Stomach (tissue), 8 donors: ENCODE measurements at regions not wholly inside any gene's neighbourhood (a gene's known extent, or its start where the extent isn't known, plus 50 kb on each side); places are given as distances from the start of the nearest gene placed in this dataset.
"Not testable (repeated sequence)": the region's sequence is repeated elsewhere in the genome, so short reads cannot be mapped to it uniquely, and the experiment has no call there.

ENCODE experiments used
- DNase-seq, 2 donors: peaks; one replicate each; pipeline versions ENCODE4 v3.0.0 to v3.0.0-alpha.2; 2013 to 2019
- H3K27ac ChIP-seq, 5 donors: fragments of 200-600 bp in 4 of 5; sonication (generic) in 4 of 5; one replicate each; pipeline ENCODE4 v1.5.1; 2013 to 2019; ENCODE audit warnings: mild to moderate bottlenecking in 1 of 5, moderate library complexity in 1 of 5
- H3K27me3 ChIP-seq, 3 donors: fragments of 200-600 bp; sonication (generic); one replicate each; pipeline ENCODE4 v1.5.1; 2017 to 2019; ENCODE audit warnings: mixed run types in 1 of 3
- H3K36me3 ChIP-seq, 4 donors: fragments of 200-600 bp; sonication (generic); 1 replicate in 3 of 4; 2 replicates in 1 of 4; pipeline ENCODE4 v1.5.1; 2016 to 2019
- H3K4me1 ChIP-seq, 4 donors: fragments of 200-600 bp; sonication (generic); one replicate each; pipeline ENCODE4 v1.5.1; 2016 to 2019
- H3K4me3 ChIP-seq, 4 donors: fragments of 200-600 bp; sonication (generic) in 3 of 4; one replicate each; pipeline ENCODE4 v1.5.1; 2016 to 2019; ENCODE audit warnings: mild to moderate bottlenecking in 1 of 4
- H3K9me3 ChIP-seq, 4 donors: fragments of 200-600 bp; sonication (generic); one replicate each; pipeline ENCODE4 v1.5.1; 2016 to 2019
- CTCF ChIP-seq, 7 experiments: fragments of 450-650 bp in 4 of 7; fragments of 200-600 bp in 3 of 7; sonication (generic) in 3 of 7; IDR thresholded peaks; one replicate each; pipeline ENCODE4 v1.5.1; 2016 to 2019; ENCODE audit warnings: antibody characterized with exemption in 7 of 7, control low read depth in 2 of 7, mild to moderate bottlenecking in 1 of 7
- EP300 ChIP-seq: sonication (generic); formaldehyde crosslinking; IDR thresholded peaks from one replicate; pipeline ENCODE4 v1.6.1; 2017; ENCODE audit warnings: antibody characterized with exemption
- POLR2A ChIP-seq, 4 donors: fragments of 450-650 bp; IDR thresholded peaks; one replicate each; pipeline ENCODE4 v1.6.1; 2016; ENCODE audit warnings: antibody characterized with exemption in 4 of 4, control low read depth in 2 of 4, mild to moderate bottlenecking in 1 of 4, moderate library complexity in 1 of 4
- POLR2AphosphoS5 ChIP-seq, 3 donors: sonication (generic); formaldehyde crosslinking; IDR thresholded peaks; one replicate each; pipeline ENCODE4 v1.6.1; 2016; ENCODE audit warnings: antibody characterized with exemption in 3 of 3
- WGBS, 5 donors: extraction: QIAGEN DNeasy Blood & Tissue Kit in 3 of 5; methylation state at CpG; one replicate each; pipeline versions ENCODE4 v1.1.5 to v1.1.7; 2013 to 2018; 5-methylcytosine and 5-hydroxymethylcytosine counted together
- intact Hi-C: fragments of 100-400 bp; cut with DNase I; formaldehyde crosslinking; loops from one replicate; pipeline ENCODE4 v1.15.1; 2023; ENCODE audit warnings: low total_unique reads
- donor health status: healthy with polysubstance abuse.
- donor health status: Bipolar disorder and iron deficiency.
- donor health status: healthy.

GRCh38 chr18:6566338-6566911, 151.7 kb upstream of the L3MBTL4 start:
- 33 to 57% (median 47%) methylated on average over 3 of the region's 3 CpGs for WGBS, 5 donors
- Histone ChIP-seq H3K4me3 (no peak overlapping the region), H3K27me3 (no peaks in the 10 kb centered on the region), H3K9me3 (no peaks in the 10 kb centered on the region), H3K36me3 (no peaks in the 10 kb centered on the region), H3K27ac (no peak overlapping the region), H3K4me1 (peaks cover 0 to 5% (median 0%) of the 10 kb centered on the region in 4 donors)
- TF ChIP-seq CTCF (IDR thresholded peaks at IDR 0.05) (no peak), EP300 (no peak), POLR2AphosphoS5 (IDR thresholded peaks at IDR 0.05) (no peak), POLR2A (IDR thresholded peaks at IDR 0.05) (no peak)
- DNase-seq = no peak
- intact Hi-C loops = no loop called here

- Histone ChIP-seq H3K36me3 (no peaks in the 10 kb centered on the region), H3K4me3 (no peak overlapping the region), H3K27me3 (no peaks in the 10 kb centered on the region), H3K9me3 (no peaks in the 10 kb centered on the region), H3K4me1 (no peaks in the 10 kb centered on the region), H3K27ac (no peak overlapping the region)
- TF ChIP-seq CTCF (IDR thresholded peaks at IDR 0.05) (no peak), POLR2AphosphoS5 (IDR thresholded peaks at IDR 0.05) (no peak), EP300 (no peak), POLR2A (IDR thresholded peaks at IDR 0.05) (no peak)
- intact Hi-C loops = no loop called here
- WGBS, 5 donors = 39 to 56% (median 43%) methylated on average over 2 of the region's 2 CpGs
- no peak for DNase-seq
Measured at GRCh38 chr18:6569813-6570212, 155.1 kb upstream of the L3MBTL4 start.

- WGBS, 5 donors = 72 to 82% (median 75%) methylated on average over 4 of the region's 4 CpGs
- no peaks in the 10 kb centered on the region for H3K4me1 ChIP-seq
- TF ChIP-seq POLR2AphosphoS5 (IDR thresholded peaks at IDR 0.05) = no peak
- TF ChIP-seq POLR2A (IDR thresholded peaks at IDR 0.05) = no peak
- no peak for TF ChIP-seq CTCF (IDR thresholded peaks at IDR 0.05)
- no peak for TF ChIP-seq EP300
- no peaks in the 10 kb centered on the region for H3K9me3 ChIP-seq
- no peak overlapping the region for H3K4me3 ChIP-seq
- intact Hi-C loops = no loop called here
- H3K36me3 ChIP-seq = no peaks in the 10 kb centered on the region
- no peak overlapping the region for H3K27ac ChIP-seq
- no peaks in the 10 kb centered on the region for H3K27me3 ChIP-seq
- no peak for DNase-seq
Measured at GRCh38 chr18:6570581-6571238, 156.0 kb upstream of the L3MBTL4 start.

DNA sequence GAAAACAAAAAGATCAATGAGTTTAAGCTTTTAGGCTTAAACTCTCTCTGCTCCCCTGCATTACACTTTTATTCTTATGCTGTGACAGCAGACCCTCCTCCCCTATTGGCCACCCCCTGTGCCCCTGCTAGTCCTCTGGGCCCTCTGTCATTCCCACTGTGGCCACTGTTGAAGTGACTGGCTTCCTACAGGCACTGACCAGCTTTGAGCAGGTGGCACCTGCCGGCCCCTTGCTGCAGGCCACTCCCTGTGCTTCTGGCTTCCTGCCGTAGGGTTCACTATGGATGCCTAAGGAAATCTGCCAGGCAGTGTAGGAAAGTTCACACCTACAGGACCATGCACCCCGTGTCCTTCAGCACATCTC, 156.5 kb upstream of the L3MBTL4 start:
- Histone ChIP-seq H3K4me1 (no peaks in the 10 kb centered on the region), H3K9me3 (no peaks in the 10 kb centered on the region), H3K4me3 (no peak overlapping the region), H3K27ac (no peak overlapping the region), H3K27me3 (no peaks in the 10 kb centered on the region), H3K36me3 (no peaks in the 10 kb centered on the region)
- 77 to 85% (median 81%) methylated on average over 3 of the region's 3 CpGs for WGBS, 5 donors
- intact Hi-C loops = no loop called here
- TF ChIP-seq EP300 (no peak), POLR2A (IDR thresholded peaks at IDR 0.05) (no peak), CTCF (IDR thresholded peaks at IDR 0.05) (no peak)
- DNase-seq = no peak

GRCh38 chr18:6572192-6572591, 157.3 kb upstream of the ARHGAP28 start:
- H3K4me3 ChIP-seq, H3K9me3 ChIP-seq, H3K36me3 ChIP-seq, DNase-seq, H3K27ac ChIP-seq, H3K27me3 ChIP-seq, H3K4me1 ChIP-seq, intact Hi-C loops: not testable (repeated sequence)
- 94 to 98% (median 96%) methylated on average over 7 of the region's 7 CpGs for WGBS, 5 donors
